ENCODE measurements at regions not wholly inside any gene's neighbourhood (a gene's known extent, or its start where the extent isn't known, plus 50 kb on each side); places are given as distances from the start of the nearest gene placed in this dataset.

DNA sequence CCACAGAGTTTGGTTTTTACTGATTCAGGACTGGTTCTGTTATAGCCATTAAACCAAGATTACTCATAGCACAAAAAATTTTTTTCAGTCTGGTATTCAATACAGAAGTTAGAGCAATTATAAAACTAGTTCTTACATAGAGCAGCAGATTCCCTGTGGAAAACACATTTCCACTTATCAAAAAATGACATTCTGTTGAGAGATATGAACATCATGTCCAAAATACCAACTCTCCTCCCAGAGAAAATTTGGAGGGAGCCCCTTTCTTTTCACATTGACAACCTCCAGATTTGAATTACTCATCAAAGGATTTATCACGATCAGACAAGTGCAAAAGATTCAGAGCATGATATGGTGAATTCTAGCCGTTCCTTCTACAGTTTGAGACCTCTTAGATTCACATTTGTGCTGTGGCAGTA, 126.8 kb upstream of the SERPINE2 start:
- no peak overlapping the region for H2AFZ ChIP-seq (ENCODE audit: low read depth, low read length)
- H3K4me2 ChIP-seq (ENCODE audit: low read length), result no peak overlapping the region
- no peaks in the 10 kb centered on the region for H3K27me3 ChIP-seq (ENCODE audit: insufficient read depth, low read depth, low read length)

DNA sequence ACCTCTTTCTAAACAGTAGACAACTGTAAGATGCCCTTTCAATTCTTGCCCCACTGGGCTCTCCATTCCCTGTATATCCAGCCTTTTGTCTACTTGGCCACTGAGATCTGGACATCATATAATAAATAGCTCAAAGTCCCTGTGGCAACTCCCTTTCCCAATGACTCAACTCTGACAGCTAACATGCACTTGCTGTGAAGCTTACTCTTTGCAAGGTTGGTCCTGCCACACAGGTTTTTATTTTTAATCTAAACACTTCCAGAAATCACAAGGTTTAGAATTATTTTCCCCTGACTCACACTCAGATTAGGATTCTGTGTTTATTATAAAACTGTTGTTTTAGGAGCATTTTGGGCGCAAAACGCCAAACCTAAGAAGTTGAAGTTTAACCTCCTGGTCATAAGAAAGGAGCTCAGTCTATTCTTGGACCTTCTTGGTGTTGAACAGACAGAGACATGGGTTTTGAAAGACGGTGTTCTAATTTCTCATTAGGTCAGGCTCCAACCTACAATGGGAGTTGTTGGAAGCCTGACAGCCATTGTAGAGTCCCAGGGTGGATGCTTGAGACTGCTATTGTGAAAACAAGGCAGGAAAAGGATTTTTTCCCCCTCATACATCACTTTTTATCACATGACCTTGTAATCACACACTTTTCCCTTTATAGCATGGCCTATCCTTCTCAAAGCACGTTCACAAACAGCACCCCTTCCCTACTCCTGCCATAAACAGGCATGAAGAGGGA, 124.7 kb upstream of the SERPINE2 start:
- Histone ChIP-seq H4K20me1 (ENCODE audit: insufficient read depth) (no peaks in the 10 kb centered on the region), H2AFZ (ENCODE audit: low read depth, low read length) (no peak overlapping the region), H3K27me3 (ENCODE audit: insufficient read depth, low read depth, low read length) (no peaks in the 10 kb centered on the region), H3K36me3 (ENCODE audit: insufficient read depth, low read length) (no peaks in the 10 kb centered on the region), H3K9ac (ENCODE audit: low read length) (no peak overlapping the region), H3K9me3 (ENCODE audit: low read length) (no peaks in the 10 kb centered on the region), H3K79me2 (replicated peaks; ENCODE audit: insufficient read depth, low read length) (no peaks in the 10 kb centered on the region), H3F3A (ENCODE audit: insufficient read depth, low read length, poor library complexity, severe bottlenecking) (no peaks in the 10 kb centered on the region), H3K4me2 (ENCODE audit: low read length) (no peak overlapping the region), H3K4me3 (ENCODE audit: low read length) (no peak overlapping the region), H3K9me2 (ENCODE audit: insufficient read depth, low read length) (no peaks in the 10 kb centered on the region), H3K27ac (ENCODE audit: low read length) (no peak overlapping the region)
- TF ChIP-seq RAD21 (conservative IDR thresholded peaks at IDR 0.05), result no peak
- TF ChIP-seq TAF1 (IDR thresholded peaks at IDR 0.05; ENCODE audit: low read depth), result no peak
- no peak for TF ChIP-seq POLR2AphosphoS5 (IDR thresholded peaks at IDR 0.05)
- TF ChIP-seq, protein P1, sequence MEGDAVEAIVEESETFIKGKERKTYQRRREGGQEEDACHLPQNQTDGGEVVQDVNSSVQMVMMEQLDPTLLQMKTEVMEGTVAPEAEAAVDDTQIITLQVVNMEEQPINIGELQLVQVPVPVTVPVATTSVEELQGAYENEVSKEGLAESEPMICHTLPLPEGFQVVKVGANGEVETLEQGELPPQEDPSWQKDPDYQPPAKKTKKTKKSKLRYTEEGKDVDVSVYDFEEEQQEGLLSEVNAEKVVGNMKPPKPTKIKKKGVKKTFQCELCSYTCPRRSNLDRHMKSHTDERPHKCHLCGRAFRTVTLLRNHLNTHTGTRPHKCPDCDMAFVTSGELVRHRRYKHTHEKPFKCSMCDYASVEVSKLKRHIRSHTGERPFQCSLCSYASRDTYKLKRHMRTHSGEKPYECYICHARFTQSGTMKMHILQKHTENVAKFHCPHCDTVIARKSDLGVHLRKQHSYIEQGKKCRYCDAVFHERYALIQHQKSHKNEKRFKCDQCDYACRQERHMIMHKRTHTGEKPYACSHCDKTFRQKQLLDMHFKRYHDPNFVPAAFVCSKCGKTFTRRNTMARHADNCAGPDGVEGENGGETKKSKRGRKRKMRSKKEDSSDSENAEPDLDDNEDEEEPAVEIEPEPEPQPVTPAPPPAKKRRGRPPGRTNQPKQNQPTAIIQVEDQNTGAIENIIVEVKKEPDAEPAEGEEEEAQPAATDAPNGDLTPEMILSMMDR (IDR thresholded peaks at IDR 0.05; ENCODE audit: poor library complexity, severe bottlenecking), result no peak
- no peak for TF ChIP-seq EP300 (conservative IDR thresholded peaks at IDR 0.05; ENCODE audit: poor library complexity, severe bottlenecking)
- TF ChIP-seq, protein P2, sequence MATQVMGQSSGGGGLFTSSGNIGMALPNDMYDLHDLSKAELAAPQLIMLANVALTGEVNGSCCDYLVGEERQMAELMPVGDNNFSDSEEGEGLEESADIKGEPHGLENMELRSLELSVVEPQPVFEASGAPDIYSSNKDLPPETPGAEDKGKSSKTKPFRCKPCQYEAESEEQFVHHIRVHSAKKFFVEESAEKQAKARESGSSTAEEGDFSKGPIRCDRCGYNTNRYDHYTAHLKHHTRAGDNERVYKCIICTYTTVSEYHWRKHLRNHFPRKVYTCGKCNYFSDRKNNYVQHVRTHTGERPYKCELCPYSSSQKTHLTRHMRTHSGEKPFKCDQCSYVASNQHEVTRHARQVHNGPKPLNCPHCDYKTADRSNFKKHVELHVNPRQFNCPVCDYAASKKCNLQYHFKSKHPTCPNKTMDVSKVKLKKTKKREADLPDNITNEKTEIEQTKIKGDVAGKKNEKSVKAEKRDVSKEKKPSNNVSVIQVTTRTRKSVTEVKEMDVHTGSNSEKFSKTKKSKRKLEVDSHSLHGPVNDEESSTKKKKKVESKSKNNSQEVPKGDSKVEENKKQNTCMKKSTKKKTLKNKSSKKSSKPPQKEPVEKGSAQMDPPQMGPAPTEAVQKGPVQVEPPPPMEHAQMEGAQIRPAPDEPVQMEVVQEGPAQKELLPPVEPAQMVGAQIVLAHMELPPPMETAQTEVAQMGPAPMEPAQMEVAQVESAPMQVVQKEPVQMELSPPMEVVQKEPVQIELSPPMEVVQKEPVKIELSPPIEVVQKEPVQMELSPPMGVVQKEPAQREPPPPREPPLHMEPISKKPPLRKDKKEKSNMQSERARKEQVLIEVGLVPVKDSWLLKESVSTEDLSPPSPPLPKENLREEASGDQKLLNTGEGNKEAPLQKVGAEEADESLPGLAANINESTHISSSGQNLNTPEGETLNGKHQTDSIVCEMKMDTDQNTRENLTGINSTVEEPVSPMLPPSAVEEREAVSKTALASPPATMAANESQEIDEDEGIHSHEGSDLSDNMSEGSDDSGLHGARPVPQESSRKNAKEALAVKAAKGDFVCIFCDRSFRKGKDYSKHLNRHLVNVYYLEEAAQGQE (IDR thresholded peaks at IDR 0.05; ENCODE audit: borderline replicate concordance), result no peak
- TF ChIP-seq MXI1 (conservative IDR thresholded peaks at IDR 0.05; ENCODE audit: poor library complexity, severe bottlenecking), result no peak
- TF ChIP-seq EZH2 (IDR thresholded peaks at IDR 0.05; ENCODE audit: borderline replicate concordance, insufficient read depth, low read length, poor library complexity, severe bottlenecking), result no peak
- TF ChIP-seq SMC3 (conservative IDR thresholded peaks at IDR 0.05; ENCODE audit: poor library complexity), result no peak

More for the DNA sequence above, 126.8 kb upstream of the SERPINE2 start:
- H3K79me2 ChIP-seq (replicated peaks; ENCODE audit: insufficient read depth, low read length), result no peaks in the 10 kb centered on the region
- TF ChIP-seq POLR2AphosphoS5 (IDR thresholded peaks at IDR 0.05) (no peak), MXI1 (conservative IDR thresholded peaks at IDR 0.05; ENCODE audit: poor library complexity, severe bottlenecking) (no peak), EZH2 (IDR thresholded peaks at IDR 0.05; ENCODE audit: borderline replicate concordance, insufficient read depth, low read length, poor library complexity, severe bottlenecking) (no peak), EP300 (conservative IDR thresholded peaks at IDR 0.05; ENCODE audit: poor library complexity, severe bottlenecking) (no peak)
- TF ChIP-seq, protein P2 (IDR thresholded peaks at IDR 0.05; ENCODE audit: borderline replicate concordance), result no peak
- TF ChIP-seq, protein P1 (IDR thresholded peaks at IDR 0.05; ENCODE audit: poor library complexity, severe bottlenecking), result no peak
- no peaks in the 10 kb centered on the region for H4K20me1 ChIP-seq (ENCODE audit: insufficient read depth)
- H3K4me3 ChIP-seq (ENCODE audit: low read length), result no peak overlapping the region
- H3K36me3 ChIP-seq (ENCODE audit: insufficient read depth, low read length), result no peaks in the 10 kb centered on the region
- H3K27ac ChIP-seq (ENCODE audit: low read length), result no peak overlapping the region
- no peak overlapping the region for H3K9ac ChIP-seq (ENCODE audit: low read length)
- no peaks in the 10 kb centered on the region for H3K9me2 ChIP-seq (ENCODE audit: insufficient read depth, low read length)
- H3F3A ChIP-seq (ENCODE audit: insufficient read depth, low read length, poor library complexity, severe bottlenecking), result no peaks in the 10 kb centered on the region
- no peaks in the 10 kb centered on the region for H3K9me3 ChIP-seq (ENCODE audit: low read length)

Measured in neural cell (in vitro differentiated cells).